K562 (cell line): ENCODE measurements at regions not wholly inside any gene's neighbourhood (a gene's known extent, or its start where the extent isn't known, plus 50 kb on each side); places are given as distances from the start of the nearest gene placed in this dataset.

Source experiments
- EP400 ChIP-seq: fragments of 450-650 bp; IDR thresholded peaks from 2 replicates; pipeline ENCODE4 v1.6.1; 2017; ENCODE audit warnings: antibody characterized with exemption, mild to moderate bottlenecking, moderate library complexity
- FOXK2 ChIP-seq, 2 experiments: fragments of 450-650 bp; IDR thresholded peaks in 1 of 2; conservative IDR thresholded peaks in 1 of 2; 2 replicates each; pipeline ENCODE4 v1.6.1; 2016; ENCODE audit warnings: low read depth in 2 of 2, mild to moderate bottlenecking in 1 of 2

GRCh38 chr9:110136802-110137201, 71.2 kb downstream of the C9orf152 start:
- TF ChIP-seq FOXK2 (conservative IDR thresholded peaks at IDR 0.05 in 1 of 2, IDR thresholded peaks at IDR 0.05 in 1 of 2; ENCODE audit: low read depth in 2 of 2) (no peak), EP400 (no peak)
